ENCODE measurements at regions not wholly inside any gene's neighbourhood (a gene's known extent, or its start where the extent isn't known, plus 50 kb on each side); places are given as distances from the start of the nearest gene placed in this dataset.

DNA sequence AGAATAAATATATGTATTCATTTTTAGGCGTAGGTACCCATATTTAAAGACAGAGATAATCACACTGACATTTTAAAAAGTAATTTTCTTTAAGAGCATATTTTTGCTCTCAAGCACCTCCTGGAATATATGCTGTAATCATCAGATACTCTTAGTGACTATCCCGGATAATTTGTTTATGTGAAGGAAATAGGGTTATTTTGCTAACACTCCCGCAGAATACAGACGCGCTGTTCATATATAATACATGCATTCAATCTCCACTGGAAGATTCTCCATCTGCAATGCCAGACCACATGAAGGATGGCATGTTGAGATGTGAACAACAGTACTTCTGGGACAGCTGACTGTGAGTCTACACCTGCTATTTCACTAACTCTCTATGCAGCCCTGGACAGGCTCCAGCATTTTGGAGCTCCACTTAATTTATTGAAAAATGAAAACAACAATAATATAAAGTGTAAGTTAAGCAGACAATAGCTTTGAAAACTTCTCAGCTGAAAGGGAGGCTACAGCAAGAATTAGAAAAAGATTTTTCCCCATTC, 430.6 kb downstream of the TMX3 start:
- DNase-seq (ENCODE audit: low read depth) = no peak
- TF ChIP-seq, protein P1, sequence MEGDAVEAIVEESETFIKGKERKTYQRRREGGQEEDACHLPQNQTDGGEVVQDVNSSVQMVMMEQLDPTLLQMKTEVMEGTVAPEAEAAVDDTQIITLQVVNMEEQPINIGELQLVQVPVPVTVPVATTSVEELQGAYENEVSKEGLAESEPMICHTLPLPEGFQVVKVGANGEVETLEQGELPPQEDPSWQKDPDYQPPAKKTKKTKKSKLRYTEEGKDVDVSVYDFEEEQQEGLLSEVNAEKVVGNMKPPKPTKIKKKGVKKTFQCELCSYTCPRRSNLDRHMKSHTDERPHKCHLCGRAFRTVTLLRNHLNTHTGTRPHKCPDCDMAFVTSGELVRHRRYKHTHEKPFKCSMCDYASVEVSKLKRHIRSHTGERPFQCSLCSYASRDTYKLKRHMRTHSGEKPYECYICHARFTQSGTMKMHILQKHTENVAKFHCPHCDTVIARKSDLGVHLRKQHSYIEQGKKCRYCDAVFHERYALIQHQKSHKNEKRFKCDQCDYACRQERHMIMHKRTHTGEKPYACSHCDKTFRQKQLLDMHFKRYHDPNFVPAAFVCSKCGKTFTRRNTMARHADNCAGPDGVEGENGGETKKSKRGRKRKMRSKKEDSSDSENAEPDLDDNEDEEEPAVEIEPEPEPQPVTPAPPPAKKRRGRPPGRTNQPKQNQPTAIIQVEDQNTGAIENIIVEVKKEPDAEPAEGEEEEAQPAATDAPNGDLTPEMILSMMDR (IDR thresholded peaks at IDR 0.05; ENCODE audit: insufficient read depth, low read length) = no peak
- no peak overlapping the region for H3K4me3 ChIP-seq (ENCODE audit: low read depth, low read length)

DNA sequence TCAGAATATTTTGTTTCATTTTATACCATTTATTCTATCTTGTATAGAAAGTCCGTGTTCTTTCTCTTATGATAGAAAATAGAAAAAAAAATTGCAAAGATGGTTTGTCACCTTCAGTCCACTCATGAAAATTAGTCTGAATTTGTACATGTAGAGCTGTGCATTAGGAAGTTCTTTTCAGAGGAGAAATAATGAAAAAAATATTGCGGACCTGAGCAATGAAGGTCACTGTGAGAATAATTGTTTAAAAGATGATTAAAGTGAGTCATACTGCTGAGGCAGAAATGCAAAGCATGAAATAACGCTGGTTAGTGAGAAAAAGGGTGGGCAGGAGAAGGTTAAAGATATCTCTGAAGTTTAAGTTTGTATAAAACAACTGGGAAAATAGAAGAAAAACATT, 431.1 kb downstream of the TMX3 start:
- no peak for DNase-seq (ENCODE audit: low read depth)
- TF ChIP-seq, protein P1 (IDR thresholded peaks at IDR 0.05; ENCODE audit: insufficient read depth, low read length) = no peak
- no peak overlapping the region for H3K4me3 ChIP-seq (ENCODE audit: low read depth, low read length)

DNA sequence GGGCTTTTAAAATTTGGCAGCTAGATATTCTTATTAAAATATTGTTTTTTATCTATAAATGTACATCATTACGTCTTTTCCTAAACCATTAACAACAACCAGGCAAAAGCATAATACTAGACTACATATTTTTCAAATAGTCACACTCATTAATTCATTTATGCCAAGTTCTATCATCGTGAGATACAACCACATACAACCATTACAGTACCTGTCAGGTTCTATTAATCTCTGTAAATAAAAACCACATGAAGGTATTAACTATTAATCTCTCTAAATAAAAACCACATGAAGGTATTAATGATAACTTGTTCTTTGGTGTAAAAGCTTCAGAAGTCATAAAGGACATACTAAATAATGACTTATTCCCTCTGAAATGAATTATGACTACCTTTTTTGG, 432.7 kb downstream of the TMX3 start:
- TF ChIP-seq, protein P1 (IDR thresholded peaks at IDR 0.05; ENCODE audit: insufficient read depth, low read length) = no peak
- no peak overlapping the region for H3K4me3 ChIP-seq (ENCODE audit: low read depth, low read length)
- DNase-seq (ENCODE audit: low read depth) = no peak

DNA sequence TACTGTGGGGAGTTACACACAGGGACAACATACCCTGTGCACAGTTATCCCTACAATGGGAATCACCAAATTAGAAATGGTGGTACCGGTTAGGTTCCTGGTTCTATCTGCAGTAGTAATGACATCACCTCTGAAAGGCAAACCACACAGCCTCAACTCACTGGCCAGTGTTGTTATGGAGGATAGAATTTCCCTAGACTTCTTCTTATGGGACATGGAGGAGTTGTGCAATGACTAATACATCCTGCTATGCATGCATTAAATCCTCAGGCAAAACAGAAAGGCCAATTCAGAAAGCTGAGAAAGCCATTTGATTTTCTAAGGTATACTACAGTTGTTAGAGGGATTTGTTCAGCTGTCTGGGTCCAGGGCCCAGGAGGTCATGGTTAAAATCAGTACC, 439.3 kb downstream of the TMX3 start:
- H3K4me3 ChIP-seq (ENCODE audit: low read depth, low read length) = no peak overlapping the region
- peak; percentile 56 for DNase-seq (ENCODE audit: low read depth)
- TF ChIP-seq, protein P1 (IDR thresholded peaks at IDR 0.05; ENCODE audit: insufficient read depth, low read length) = no peak

DNA sequence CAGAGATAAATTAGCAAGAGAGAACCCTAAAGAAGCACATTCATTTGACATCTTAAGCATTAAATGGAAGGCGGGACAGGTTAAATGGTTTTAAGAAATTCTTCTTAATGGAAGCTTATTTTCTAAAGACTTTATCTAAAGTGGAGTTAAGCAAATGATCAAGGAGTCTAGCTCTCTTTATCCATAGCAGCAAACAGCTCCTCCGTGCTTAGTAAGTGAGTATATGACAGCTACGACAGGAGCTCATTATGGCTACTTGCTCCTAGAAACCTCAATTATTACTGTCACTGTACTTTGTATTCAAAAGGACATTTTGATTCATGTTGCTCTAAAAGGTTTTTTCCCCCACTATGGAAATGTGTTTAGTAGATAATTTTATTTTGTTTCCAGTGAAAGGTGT, 444.9 kb downstream of the TMX3 start:
- TF ChIP-seq, protein P1 (IDR thresholded peaks at IDR 0.05; ENCODE audit: insufficient read depth, low read length) = no peak
- no peak overlapping the region for H3K4me3 ChIP-seq (ENCODE audit: low read depth, low read length)
- no peak for DNase-seq (ENCODE audit: low read depth)

DNA sequence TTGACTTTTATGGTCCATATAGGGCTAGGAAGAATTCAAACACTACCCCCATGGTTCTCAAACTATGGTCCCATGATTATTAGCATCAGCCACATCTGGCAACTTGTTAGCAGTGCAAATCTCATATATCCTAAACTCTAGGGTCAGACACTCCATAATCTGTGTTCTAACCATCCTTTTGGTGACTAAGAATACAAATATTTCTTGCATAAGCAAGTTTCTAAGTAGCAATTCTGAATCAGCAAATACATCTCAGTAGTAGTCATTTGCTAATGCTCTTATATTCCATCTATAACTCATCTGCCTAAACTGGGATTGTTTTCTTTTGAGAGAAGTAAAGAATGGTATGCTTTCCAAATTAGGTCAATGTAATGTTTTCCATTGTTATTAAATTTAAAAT, 447.3 kb downstream of the TMX3 start:
- DNase-seq (ENCODE audit: low read depth) = peak; percentile 49
- H3K4me3 ChIP-seq (ENCODE audit: low read depth, low read length) = no peak overlapping the region
- TF ChIP-seq, protein P1 (IDR thresholded peaks at IDR 0.05; ENCODE audit: insufficient read depth, low read length) = no peak

DNA sequence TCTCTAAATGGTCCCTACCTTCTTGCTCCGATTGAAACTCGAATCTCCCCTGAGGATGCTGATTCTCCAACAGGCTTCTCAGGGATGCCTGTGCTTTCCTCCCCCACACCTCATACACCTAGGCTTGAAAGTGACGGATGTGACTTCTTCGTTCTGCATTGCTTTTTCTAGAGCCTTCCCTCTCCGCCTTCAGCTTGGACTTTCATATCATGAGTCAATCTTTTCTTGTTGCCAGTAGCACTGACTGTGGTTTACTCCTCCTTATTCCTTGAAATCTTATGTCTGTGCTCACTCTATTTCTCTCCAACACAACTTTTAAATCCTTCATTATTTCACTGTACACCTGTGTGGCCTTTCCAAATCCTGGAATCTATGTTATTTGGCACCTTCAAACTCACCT, 451.4 kb downstream of the TMX3 start:
- TF ChIP-seq, protein P1 (IDR thresholded peaks at IDR 0.05; ENCODE audit: insufficient read depth, low read length) = no peak
- peak; percentile 17 for DNase-seq (ENCODE audit: low read depth)
- H3K4me3 ChIP-seq (ENCODE audit: low read depth, low read length) = no peak overlapping the region
